ENCODE measurements at regions not wholly inside any gene's neighbourhood (a gene's known extent, or its start where the extent isn't known, plus 50 kb on each side); places are given as distances from the start of the nearest gene placed in this dataset.
"Not testable (repeated sequence)": the region's sequence is repeated elsewhere in the genome, so short reads cannot be mapped to it uniquely, and the experiment has no call there.

DNA sequence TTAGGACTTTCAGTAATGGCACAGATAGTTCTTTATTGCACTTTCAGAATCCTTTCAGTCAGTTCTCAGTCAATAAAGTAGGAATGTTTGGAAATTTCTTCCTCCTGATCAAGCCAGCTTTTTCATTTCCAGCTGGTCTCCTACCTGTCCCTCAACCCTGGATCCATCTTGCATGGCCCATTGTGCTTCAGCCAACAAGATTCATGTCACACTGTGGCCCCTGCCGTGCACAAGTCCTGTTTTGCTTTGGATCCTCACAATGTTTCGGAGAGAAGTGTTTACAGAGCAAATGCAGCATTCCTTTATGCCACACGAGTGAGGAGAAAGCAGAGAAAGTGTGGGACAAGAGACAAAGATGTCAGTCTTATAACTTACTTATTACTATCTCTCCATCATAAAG lies 1694.7 kb upstream of the LRRTM3 start:
- no peak overlapping the region for H3K4me3 ChIP-seq (ENCODE audit: low read depth, low read length)
- TF ChIP-seq, protein P1, sequence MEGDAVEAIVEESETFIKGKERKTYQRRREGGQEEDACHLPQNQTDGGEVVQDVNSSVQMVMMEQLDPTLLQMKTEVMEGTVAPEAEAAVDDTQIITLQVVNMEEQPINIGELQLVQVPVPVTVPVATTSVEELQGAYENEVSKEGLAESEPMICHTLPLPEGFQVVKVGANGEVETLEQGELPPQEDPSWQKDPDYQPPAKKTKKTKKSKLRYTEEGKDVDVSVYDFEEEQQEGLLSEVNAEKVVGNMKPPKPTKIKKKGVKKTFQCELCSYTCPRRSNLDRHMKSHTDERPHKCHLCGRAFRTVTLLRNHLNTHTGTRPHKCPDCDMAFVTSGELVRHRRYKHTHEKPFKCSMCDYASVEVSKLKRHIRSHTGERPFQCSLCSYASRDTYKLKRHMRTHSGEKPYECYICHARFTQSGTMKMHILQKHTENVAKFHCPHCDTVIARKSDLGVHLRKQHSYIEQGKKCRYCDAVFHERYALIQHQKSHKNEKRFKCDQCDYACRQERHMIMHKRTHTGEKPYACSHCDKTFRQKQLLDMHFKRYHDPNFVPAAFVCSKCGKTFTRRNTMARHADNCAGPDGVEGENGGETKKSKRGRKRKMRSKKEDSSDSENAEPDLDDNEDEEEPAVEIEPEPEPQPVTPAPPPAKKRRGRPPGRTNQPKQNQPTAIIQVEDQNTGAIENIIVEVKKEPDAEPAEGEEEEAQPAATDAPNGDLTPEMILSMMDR (IDR thresholded peaks at IDR 0.05; ENCODE audit: borderline replicate concordance, insufficient read depth, low read depth, low read length), result no peak

DNA sequence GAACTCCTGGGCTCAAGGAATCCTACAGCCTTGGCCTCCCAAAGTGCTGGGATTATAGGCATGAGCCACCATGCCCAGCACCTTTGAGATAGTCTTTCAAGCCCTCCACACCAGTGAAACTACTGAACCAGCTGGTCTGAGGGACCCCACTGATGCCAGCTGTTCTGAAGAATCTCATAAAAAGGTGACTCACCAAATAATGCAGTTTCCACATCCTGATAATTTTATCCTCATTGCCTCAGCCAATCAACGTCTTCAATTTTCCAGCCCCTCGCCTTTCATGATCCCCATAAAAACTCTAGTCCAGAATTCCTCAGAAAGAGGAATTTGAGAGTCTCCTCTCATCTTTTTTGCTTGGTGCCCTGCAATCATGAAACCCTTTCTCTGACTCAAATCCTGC lies 1691.6 kb upstream of the LRRTM3 start:
- H3K4me3 ChIP-seq (ENCODE audit: low read depth, low read length), result no peak overlapping the region
- TF ChIP-seq, protein P1 (IDR thresholded peaks at IDR 0.05; ENCODE audit: borderline replicate concordance, insufficient read depth, low read depth, low read length), result no peak

DNA sequence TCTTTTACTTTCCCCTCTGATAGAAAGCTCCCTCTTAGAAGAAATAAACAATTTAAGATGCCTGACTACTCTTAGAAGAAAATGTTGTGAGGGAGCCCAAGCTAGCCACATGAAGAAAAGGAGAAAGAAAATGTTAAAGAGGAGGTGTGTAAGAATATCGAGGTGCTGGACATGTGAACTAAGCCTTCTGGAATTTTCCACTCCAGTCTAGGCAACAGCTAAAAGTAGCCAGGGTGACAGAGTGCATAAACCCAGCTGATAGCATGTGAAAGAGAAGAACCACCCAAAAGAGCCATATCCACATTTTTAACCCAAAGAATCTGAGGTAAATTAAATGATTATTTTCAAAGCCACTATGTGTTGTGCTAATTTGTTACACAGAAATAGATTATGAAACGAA lies 1690.6 kb upstream of the LRRTM3 start:
- H3K4me3 ChIP-seq (ENCODE audit: low read depth, low read length), result no peak overlapping the region
- TF ChIP-seq, protein P1 (IDR thresholded peaks at IDR 0.05; ENCODE audit: borderline replicate concordance, insufficient read depth, low read depth, low read length), result no peak

DNA sequence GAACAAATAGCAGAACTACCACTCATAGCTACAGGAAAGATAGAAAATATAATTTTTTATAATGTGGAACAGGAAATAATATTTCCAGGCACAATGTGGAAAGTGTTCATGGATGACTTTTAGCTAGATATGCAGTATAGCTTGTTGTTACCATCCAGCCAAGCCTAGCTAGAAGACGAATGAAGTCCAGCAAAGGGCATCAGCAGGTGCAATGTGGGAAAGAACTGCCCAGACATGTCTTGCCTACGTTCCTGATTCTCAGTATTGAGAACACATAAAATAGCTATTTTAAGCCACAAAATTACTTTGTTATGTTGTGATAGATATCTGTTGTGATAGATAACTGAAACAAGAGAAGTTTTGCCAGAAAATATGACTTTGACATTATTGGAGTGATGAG lies 1690.0 kb upstream of the LRRTM3 start:
- no peak overlapping the region for H3K4me3 ChIP-seq (ENCODE audit: low read depth, low read length)
- TF ChIP-seq, protein P1 (IDR thresholded peaks at IDR 0.05; ENCODE audit: borderline replicate concordance, insufficient read depth, low read depth, low read length), result no peak

DNA sequence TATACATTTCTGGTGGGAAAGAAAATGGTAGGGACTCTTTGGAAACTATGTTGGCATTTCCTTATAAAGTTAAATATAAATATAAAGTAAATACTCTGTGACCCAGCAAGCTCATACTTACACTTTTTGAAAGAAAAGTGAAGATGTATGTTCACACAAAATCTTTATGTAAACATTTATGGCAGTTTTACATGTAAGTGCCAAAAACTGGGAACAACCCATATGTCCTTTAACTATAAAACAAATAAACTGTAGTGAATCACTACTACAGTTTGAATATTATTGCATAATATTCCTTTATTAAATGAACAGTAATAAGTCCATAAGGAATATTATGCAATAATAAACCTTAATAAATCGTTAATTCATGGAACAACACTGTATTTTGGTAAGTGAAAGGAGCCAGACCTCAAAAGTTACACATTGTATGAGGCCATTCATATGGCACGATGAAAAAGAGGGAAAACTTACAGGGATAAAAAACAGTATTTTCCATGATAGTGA lies 1660.3 kb upstream of the LRRTM3 start:
- H3K4me3 ChIP-seq (ENCODE audit: low read depth, low read length), result no peak overlapping the region
- TF ChIP-seq, protein P1 (IDR thresholded peaks at IDR 0.05; ENCODE audit: borderline replicate concordance, insufficient read depth, low read depth, low read length), result no peak

DNA sequence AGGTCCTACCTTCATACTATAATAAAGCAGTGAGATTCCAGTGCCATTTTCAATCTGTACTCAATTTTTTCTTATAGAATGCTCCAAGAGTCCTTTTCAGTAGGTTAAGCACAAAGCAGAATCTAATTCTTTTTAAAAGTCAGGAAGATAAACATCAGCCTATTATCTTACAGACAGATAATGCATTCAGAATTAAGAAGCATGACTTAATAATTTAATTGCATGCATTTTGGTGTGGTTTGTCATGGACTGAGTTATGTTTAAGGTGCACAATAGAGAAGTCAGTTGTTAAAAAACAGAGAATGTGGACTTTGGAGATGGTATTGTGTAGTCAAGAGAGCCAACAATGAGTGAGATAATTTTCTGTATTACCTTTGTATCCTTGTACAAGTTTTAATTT lies 1656.3 kb upstream of the LRRTM3 start:
- not testable (repeated sequence) for H3K4me3 ChIP-seq (ENCODE audit: low read depth, low read length)

DNA sequence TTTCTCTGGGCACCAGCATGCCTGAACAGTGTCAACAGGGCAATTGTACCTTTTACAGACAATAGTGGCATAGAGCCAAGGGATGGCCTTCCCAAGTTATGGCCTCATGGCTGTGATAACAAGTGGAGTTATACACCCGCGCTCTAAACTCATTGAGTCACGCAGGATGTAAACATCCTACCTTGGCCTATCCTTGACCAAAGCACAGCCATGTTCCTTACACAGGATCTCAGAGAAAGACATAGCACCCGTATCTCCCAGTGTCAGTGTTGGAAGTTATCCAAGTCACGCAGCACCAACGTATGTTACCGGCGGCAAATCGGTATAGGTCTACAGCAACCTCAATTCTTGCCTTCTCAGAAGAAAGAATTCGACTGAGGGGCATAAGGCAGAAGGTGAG lies 1654.9 kb upstream of the LRRTM3 start:
- TF ChIP-seq, protein P1 (IDR thresholded peaks at IDR 0.05; ENCODE audit: borderline replicate concordance, insufficient read depth, low read depth, low read length), result no peak
- H3K4me3 ChIP-seq (ENCODE audit: low read depth, low read length), result no peak overlapping the region

DNA sequence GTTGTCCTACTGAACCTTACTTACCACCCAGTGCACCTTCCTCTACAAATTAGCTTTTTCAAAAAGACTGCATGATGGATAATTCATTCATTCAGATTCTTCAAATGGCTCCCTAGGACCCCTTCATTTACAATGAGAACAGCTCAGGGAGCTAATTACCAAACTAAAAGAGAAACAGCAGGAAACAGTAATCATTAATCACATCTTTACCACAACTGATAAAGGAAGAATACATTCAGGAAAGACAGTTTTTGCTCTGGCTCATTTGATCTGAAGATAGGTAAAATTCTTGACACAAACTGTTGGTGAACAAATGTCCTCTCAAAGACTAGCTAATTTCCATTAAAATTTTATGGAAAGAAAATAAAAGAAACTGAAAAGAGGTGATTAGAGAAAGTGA lies 1652.7 kb upstream of the LRRTM3 start:
- TF ChIP-seq, protein P1 (IDR thresholded peaks at IDR 0.05; ENCODE audit: borderline replicate concordance, insufficient read depth, low read depth, low read length), result no peak
- H3K4me3 ChIP-seq (ENCODE audit: low read depth, low read length), result no peak overlapping the region

Data from GM12875 (cell line).